B cell (primary cell): ENCODE measurements at regions not wholly inside any gene's neighbourhood (a gene's known extent, or its start where the extent isn't known, plus 50 kb on each side); places are given as distances from the start of the nearest gene placed in this dataset.

Experiments
- ATAC-seq: fragments of 200-7000 bp; cut with Tn5 transposase; one replicate; pipeline ENCODE4 v1.10.0; 2021; ENCODE audit warnings: low read depth, mild to moderate bottlenecking, moderate number of reproducible peaks, moderate library complexity
- CTCF ChIA-PET: fragments of 350-600 bp; sonication (Branson Sonifier 250); formaldehyde crosslinking; loops from one replicate; lab custom pipeline; 2021; ENCODE audit warnings: antibody characterized with exemption, inconsistent platforms; lab: Charles Lee
- POLR2A ChIA-PET: fragments of 350-600 bp; sonication (Branson Sonifier 250); formaldehyde crosslinking; loops from one replicate; lab custom pipeline; 2021; ENCODE audit warnings: antibody characterized with exemption; lab: Charles Lee
- DNase-seq: peaks from one replicate; pipeline ENCODE4 v3.0.0; 2013
- H2AFZ ChIP-seq: 2 replicates; pipeline ENCODE4 v1.6.1; 2012; ENCODE audit warnings: mild to moderate bottlenecking, low read depth, low read length; ENCODE audit not compliant: insufficient read depth, poor library complexity, severe bottlenecking
- H3K27ac ChIP-seq, 2 donors: 1 replicate in 1 of 2; 2 replicates in 1 of 2; pipeline ENCODE4 v1.5.1; 2012 to 2013; ENCODE audit warnings: low read length in 2 of 2, mild to moderate bottlenecking in 2 of 2, moderate library complexity in 1 of 2
- H3K27me3 ChIP-seq, 4 experiments: fragments of 200-600 bp in 1 of 4; sonication (generic) in 1 of 4; replicated peaks in 1 of 4; 1 replicate in 2 of 4; 2 replicates in 2 of 4; pipeline versions ENCODE4 v1.6.1 to v1.7.0; 2013 to 2016; ENCODE audit warnings: low read length in 3 of 4, mild to moderate bottlenecking in 2 of 4, mixed read lengths in 1 of 4, moderate library complexity in 1 of 4; ENCODE audit not compliant: insufficient read depth in 4 of 4, control insufficient read depth in 3 of 4; ENCODE audit errors: control extremely low read depth in 1 of 4
- H3K36me3 ChIP-seq, 2 experiments: replicated peaks in 1 of 2; 1 replicate in 1 of 2; 2 replicates in 1 of 2; pipeline versions ENCODE4 v1.6.1 to v1.7.1; 2013; ENCODE audit warnings: low read length in 1 of 2; ENCODE audit not compliant: insufficient read depth in 2 of 2, control insufficient read depth in 1 of 2; ENCODE audit errors: control extremely low read depth in 1 of 2, extremely low read depth in 1 of 2
- H3K4me1 ChIP-seq, 2 donors: fragments of 200-600 bp in 1 of 2; sonication (generic) in 1 of 2; 1 replicate in 1 of 2; 2 replicates in 1 of 2; pipeline versions ENCODE4 v1.5.1 to v1.6.1; 2013 to 2017; ENCODE audit warnings: low read length in 2 of 2; ENCODE audit not compliant: control insufficient read depth in 2 of 2, insufficient read depth in 2 of 2
- H3K4me2 ChIP-seq: replicated peaks from 2 replicates; pipeline ENCODE3; 2012; ENCODE audit warnings: mild to moderate bottlenecking, low read depth, low read length; ENCODE audit not compliant: poor library complexity, severe bottlenecking
- H3K4me3 ChIP-seq, 5 experiments: fragments of 200-600 bp in 1 of 5; sonication (generic) in 1 of 5; 1 replicate in 3 of 5; 2 replicates in 2 of 5; pipeline versions ENCODE4 v1.5.1 to v1.7.0; 2011 to 2016; ENCODE audit warnings: low read length in 4 of 5, mild to moderate bottlenecking in 4 of 5, low read depth in 2 of 5, control low read depth in 1 of 5, moderate library complexity in 1 of 5; ENCODE audit not compliant: insufficient read depth in 1 of 5; ENCODE audit errors: control extremely low read depth in 1 of 5, extremely low read depth in 1 of 5
- H3K79me2 ChIP-seq: fragments of 200-600 bp; sonication (generic); one replicate; pipeline ENCODE4 v1.6.0; 2016; ENCODE audit warnings: low read length; ENCODE audit not compliant: control insufficient read depth, insufficient read depth
- H3K9ac ChIP-seq: fragments of 200-600 bp; sonication (generic); 2 replicates; pipeline ENCODE4 v1.6.1; 2017; ENCODE audit warnings: mild to moderate bottlenecking, low read length, moderate library complexity
- H3K9me3 ChIP-seq, 3 donors: one replicate each; pipeline versions ENCODE4 v1.6.1 to v1.7.1; 2013; ENCODE audit warnings: low read length in 2 of 3; ENCODE audit not compliant: control insufficient read depth in 2 of 3, insufficient read depth in 1 of 3; ENCODE audit errors: control extremely low read depth in 1 of 3
- H4K20me1 ChIP-seq: 2 replicates; pipeline ENCODE4 v1.6.0; 2012; ENCODE audit warnings: mild to moderate bottlenecking, low read length; ENCODE audit not compliant: insufficient read depth, control insufficient read depth, poor library complexity, severe bottlenecking
- H3K27ac Mint-ChIP-seq: one replicate; pipeline ENCODE4 v1.8.0; 2021; ENCODE audit warnings: mixed read lengths
- H3K27me3 Mint-ChIP-seq: one replicate; pipeline ENCODE4 v1.8.0; 2021; ENCODE audit warnings: mixed read lengths
- H3K4me1 Mint-ChIP-seq: one replicate; pipeline ENCODE4 v1.8.0; 2021; ENCODE audit warnings: mixed read lengths
- H3K4me3 Mint-ChIP-seq: one replicate; pipeline ENCODE4 v1.8.0; 2021; ENCODE audit warnings: mixed read lengths
- H3K9me3 Mint-ChIP-seq: one replicate; pipeline ENCODE4 v1.8.0; 2022; ENCODE audit warnings: mixed read lengths; ENCODE audit not compliant: insufficient read depth
- EZH2 ChIP-seq: IDR thresholded peaks from 2 replicates; pipeline ENCODE4 v1.6.1; 2012; ENCODE audit warnings: borderline replicate concordance, low read depth, mild to moderate bottlenecking, moderate library complexity, low read length; ENCODE audit not compliant: insufficient read depth, poor library complexity, severe bottlenecking
- WGBS: methylation state at CpG from one replicate; pipeline ENCODE4 v1.1.5; 2013; ENCODE audit warnings: missing lambda C conversion rate; ENCODE audit not compliant: insufficient coverage; 5-methylcytosine and 5-hydroxymethylcytosine counted together
- intact Hi-C: fragments of 100-400 bp; cut with micrococcal nuclease; formaldehyde crosslinking; loops from one replicate; pipeline ENCODE4 v1.10.0; 2022
- TF ChIP-seq, protein P1 (sequence below): fragments of 200-600 bp; IDR thresholded peaks from one replicate; pipeline ENCODE4 v1.8.0; 2022; ENCODE audit warnings: antibody characterized with exemption, mild to moderate bottlenecking

- Mint-ChIP-seq H3K27me3 (peaks cover 10% of the 10 kb centered on the region), H3K4me1 (no peaks in the 10 kb centered on the region), H3K27ac (no peak overlapping the region), H3K9me3 (no peaks in the 10 kb centered on the region), H3K4me3 (no peak overlapping the region)
- WGBS: no CpG with 5 or more reads among the region's 1 CpG
- TF ChIP-seq, protein P1, sequence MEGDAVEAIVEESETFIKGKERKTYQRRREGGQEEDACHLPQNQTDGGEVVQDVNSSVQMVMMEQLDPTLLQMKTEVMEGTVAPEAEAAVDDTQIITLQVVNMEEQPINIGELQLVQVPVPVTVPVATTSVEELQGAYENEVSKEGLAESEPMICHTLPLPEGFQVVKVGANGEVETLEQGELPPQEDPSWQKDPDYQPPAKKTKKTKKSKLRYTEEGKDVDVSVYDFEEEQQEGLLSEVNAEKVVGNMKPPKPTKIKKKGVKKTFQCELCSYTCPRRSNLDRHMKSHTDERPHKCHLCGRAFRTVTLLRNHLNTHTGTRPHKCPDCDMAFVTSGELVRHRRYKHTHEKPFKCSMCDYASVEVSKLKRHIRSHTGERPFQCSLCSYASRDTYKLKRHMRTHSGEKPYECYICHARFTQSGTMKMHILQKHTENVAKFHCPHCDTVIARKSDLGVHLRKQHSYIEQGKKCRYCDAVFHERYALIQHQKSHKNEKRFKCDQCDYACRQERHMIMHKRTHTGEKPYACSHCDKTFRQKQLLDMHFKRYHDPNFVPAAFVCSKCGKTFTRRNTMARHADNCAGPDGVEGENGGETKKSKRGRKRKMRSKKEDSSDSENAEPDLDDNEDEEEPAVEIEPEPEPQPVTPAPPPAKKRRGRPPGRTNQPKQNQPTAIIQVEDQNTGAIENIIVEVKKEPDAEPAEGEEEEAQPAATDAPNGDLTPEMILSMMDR: no peak
- TF ChIP-seq EZH2: no peak
- ChIA-PET CTCF (no interaction called here), POLR2A (no interaction called here)
- intact Hi-C loops: no loop called here
- Histone ChIP-seq H3K4me2 (no peak overlapping the region), H3K36me3 (no peaks in the 10 kb centered on the region), H3K79me2 (no peaks in the 10 kb centered on the region), H3K9me3 (peaks cover 0 to 2% (median 0%) of the 10 kb centered on the region in 3 donors), H3K27me3 (no peaks in the 10 kb centered on the region), H4K20me1 (no peaks in the 10 kb centered on the region), H3K27ac (no peak overlapping the region), H3K9ac (no peak overlapping the region), H3K4me1 (no peaks in the 10 kb centered on the region), H3K4me3 (no peak overlapping the region), H2AFZ (no peak overlapping the region)
- DNase-seq (no peak), ATAC-seq (no peak)
Observed at GRCh38 chr4:102153391-102153790, 191.9 kb downstream of the SLC39A8 start.

- Mint-ChIP-seq H3K4me3 (no peak overlapping the region), H3K4me1 (no peaks in the 10 kb centered on the region), H3K27ac (no peak overlapping the region), H3K9me3 (no peaks in the 10 kb centered on the region), H3K27me3 (peaks cover 10% of the 10 kb centered on the region)
- Histone ChIP-seq H3K4me2 (no peak overlapping the region), H3K36me3 (no peaks in the 10 kb centered on the region), H3K9me3 (peaks cover 0 to 2% (median 0%) of the 10 kb centered on the region in 3 donors), H4K20me1 (no peaks in the 10 kb centered on the region), H3K4me3 (no peak overlapping the region), H2AFZ (no peak overlapping the region), H3K9ac (no peak overlapping the region), H3K4me1 (no peaks in the 10 kb centered on the region), H3K79me2 (no peaks in the 10 kb centered on the region), H3K27ac (no peak overlapping the region), H3K27me3 (no peaks in the 10 kb centered on the region)
- TF ChIP-seq EZH2: no peak
- TF ChIP-seq, protein P1: no peak
- no peak for ATAC-seq
- no peak for DNase-seq
- CTCF ChIA-PET: interaction anchor here (1.1 kb wide), 1 partner anchor 10 kb away, joined by 4 read pairs; no protein-coding TSS in a partner anchor
- intact Hi-C loops: no loop called here
- WGBS: no CpG with 5 or more reads among the region's 1 CpG
- POLR2A ChIA-PET: no interaction called here
Observed at GRCh38 chr4:102151696-102152095, 193.6 kb downstream of the SLC39A8 start.
